Stimulated activated naive CD8-positive, alpha-beta T cell treated with anti-CD3 and anti-CD28 coated beads, Interleukin-15, amount 100 ng/mL, for 72 hours (primary cell): ENCODE measurements at regions not wholly inside any gene's neighbourhood (a gene's known extent, or its start where the extent isn't known, plus 50 kb on each side); places are given as distances from the start of the nearest gene placed in this dataset.
"Not testable (repeated sequence)": the region's sequence is repeated elsewhere in the genome, so short reads cannot be mapped to it uniquely, and the experiment has no call there.

Experiments
- ATAC-seq: fragments of 150-1000 bp; cut with Tn5 transposase; 2 replicates; pipeline ENCODE4 v1.10.0; 2021; ENCODE audit warnings: mild to moderate bottlenecking, moderate library complexity
- DNase-seq, 2 donors: peaks; one replicate each; pipeline ENCODE4 v3.0.0; 2021 to 2022
- H3K27ac Mint-ChIP-seq, 2 donors: one replicate each; pipeline ENCODE4 v1.8.0; 2022; ENCODE audit warnings: mild to moderate bottlenecking in 2 of 2, mixed read lengths in 2 of 2, moderate library complexity in 2 of 2
- H3K27me3 Mint-ChIP-seq: one replicate; pipeline ENCODE4 v1.8.0; 2022; ENCODE audit warnings: mixed read lengths
- H3K4me1 Mint-ChIP-seq: one replicate; pipeline ENCODE4 v1.8.0; 2022; ENCODE audit warnings: mild to moderate bottlenecking, mixed read lengths
- H3K4me3 Mint-ChIP-seq, 2 donors: one replicate each; pipeline ENCODE4 v1.8.0; 2022; ENCODE audit warnings: mild to moderate bottlenecking in 2 of 2, mixed read lengths in 2 of 2, moderate library complexity in 1 of 2
- H3K9me3 Mint-ChIP-seq, 2 donors: one replicate each; pipeline ENCODE4 v1.8.0; 2022; ENCODE audit warnings: mixed read lengths in 2 of 2

DNA sequence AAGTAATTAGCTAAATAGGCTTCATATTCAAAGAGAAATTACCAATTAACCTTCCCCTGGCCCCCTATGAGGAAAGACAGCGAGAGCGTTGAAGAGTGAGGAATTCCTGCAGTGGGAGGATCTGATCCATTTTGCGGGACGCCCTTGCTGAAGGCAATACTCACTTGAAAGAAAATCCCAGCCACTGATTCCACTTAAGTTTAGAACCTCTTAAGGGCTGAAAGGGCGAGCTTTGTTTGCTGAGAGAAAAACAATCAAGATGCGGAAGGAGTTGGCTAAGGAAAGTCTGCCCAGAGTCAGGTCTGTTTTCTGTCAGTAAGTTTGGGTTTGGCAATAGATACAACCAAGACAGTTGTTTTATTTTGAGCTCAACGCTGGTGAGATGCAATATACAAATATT is 102.8 kb upstream of the GBE1 start:
- Mint-ChIP-seq H3K27ac (no peak overlapping the region), H3K27me3 (peaks cover 22% of the 10 kb centered on the region), H3K4me1 (peaks cover 8% of the 10 kb centered on the region), H3K9me3 (no peaks in the 10 kb centered on the region), H3K4me3 (no peak overlapping the region)
- ATAC-seq (no peak), DNase-seq (no peak)

DNA sequence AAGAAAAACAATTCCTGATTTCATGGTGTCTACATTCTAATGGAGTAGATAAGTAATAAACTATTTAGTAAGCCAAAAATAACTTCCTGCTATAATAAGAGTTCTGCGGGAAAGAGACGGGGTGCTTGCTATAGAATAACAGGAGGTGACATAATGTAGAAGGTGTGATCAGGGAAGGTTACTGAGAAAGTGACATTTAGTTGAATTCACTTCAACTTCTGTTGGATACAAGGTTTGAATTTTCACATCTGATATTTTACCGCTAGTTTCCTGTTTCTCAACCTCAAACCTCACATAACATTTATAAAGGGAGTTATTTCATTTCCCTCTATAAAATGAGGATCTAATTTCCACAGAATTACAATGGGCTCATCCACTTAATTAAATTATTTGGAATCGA is 102.3 kb upstream of the GBE1 start:
- H3K27me3 Mint-ChIP-seq: peaks cover 22% of the 10 kb centered on the region
- ATAC-seq: no peak
- no peak overlapping the region for H3K27ac Mint-ChIP-seq
- DNase-seq: no peak
- no peaks in the 10 kb centered on the region for H3K9me3 Mint-ChIP-seq
- peaks cover 8% of the 10 kb centered on the region for H3K4me1 Mint-ChIP-seq
- no peak overlapping the region for H3K4me3 Mint-ChIP-seq

- no peak for DNase-seq
- Mint-ChIP-seq H3K27me3 (peaks cover 22% of the 10 kb centered on the region), H3K4me1 (peaks cover 8% of the 10 kb centered on the region), H3K9me3 (no peaks in the 10 kb centered on the region), H3K27ac (no peak overlapping the region), H3K4me3 (no peak overlapping the region)
- no peak for ATAC-seq
Observed at GRCh38 chr3:81861593-81861992, 100.1 kb upstream of the GBE1 start.

GRCh38 chr3:81859524-81859923 is 98.1 kb upstream of the GBE1 start:
- H3K27me3 Mint-ChIP-seq: peaks cover 8% of the 10 kb centered on the region
- ATAC-seq (no peak), DNase-seq (no peak)
- no peaks in the 10 kb centered on the region for H3K9me3 Mint-ChIP-seq
- H3K27ac Mint-ChIP-seq: no peak overlapping the region
- peaks cover 8% of the 10 kb centered on the region for H3K4me1 Mint-ChIP-seq
- no peak overlapping the region for H3K4me3 Mint-ChIP-seq

DNA sequence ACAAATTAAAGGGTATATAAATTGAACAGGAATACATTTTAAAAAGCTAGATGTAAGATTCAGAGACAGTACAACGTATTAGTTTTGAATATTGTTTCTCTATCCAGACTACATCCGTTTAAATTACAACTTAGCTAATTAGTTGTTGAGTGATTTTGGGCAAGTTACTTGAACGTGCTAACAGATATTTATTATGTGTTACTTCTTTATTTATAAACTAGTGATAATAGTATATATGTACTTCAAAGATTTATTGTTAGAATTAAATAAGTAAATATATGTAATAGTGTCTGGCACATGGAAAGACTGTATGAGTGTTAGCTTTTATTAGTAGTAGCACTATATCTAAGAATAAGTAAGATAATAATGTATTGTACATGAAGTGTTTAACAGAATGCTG is 92.0 kb upstream of the GBE1 start:
- no peaks in the 10 kb centered on the region for H3K4me1 Mint-ChIP-seq
- no peak for ATAC-seq
- H3K4me3 Mint-ChIP-seq: no peak overlapping the region
- no peak overlapping the region for H3K27ac Mint-ChIP-seq
- DNase-seq: no peak
- no peaks in the 10 kb centered on the region for H3K9me3 Mint-ChIP-seq
- H3K27me3 Mint-ChIP-seq: no peaks in the 10 kb centered on the region

DNA sequence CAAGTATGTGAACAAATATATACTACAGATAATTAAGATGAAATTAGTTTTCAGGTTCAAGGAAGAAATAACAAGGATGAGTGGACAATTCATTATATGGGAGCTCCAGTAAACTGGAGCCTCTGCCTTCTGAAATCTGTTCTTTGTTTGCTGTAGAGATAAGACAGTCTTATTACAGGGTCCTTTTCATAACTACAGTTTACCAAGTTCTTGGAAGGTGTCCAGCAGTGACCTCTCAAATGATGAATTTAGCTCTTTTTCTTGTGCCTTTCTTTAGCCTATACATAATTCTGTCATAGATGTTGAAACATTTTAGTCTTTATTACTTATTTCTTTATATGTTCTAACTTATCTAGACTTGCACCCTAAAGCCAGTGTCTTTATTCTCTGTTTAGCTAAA is 89.7 kb upstream of the GBE1 start:
- DNase-seq (no peak), ATAC-seq (no peak)
- H3K9me3 Mint-ChIP-seq: no peaks in the 10 kb centered on the region
- no peaks in the 10 kb centered on the region for H3K4me1 Mint-ChIP-seq
- H3K4me3 Mint-ChIP-seq: no peak overlapping the region
- H3K27me3 Mint-ChIP-seq: no peaks in the 10 kb centered on the region
- H3K27ac Mint-ChIP-seq: no peak overlapping the region

GRCh38 chr3:81846988-81847387 is 85.5 kb upstream of the GBE1 start:
- DNase-seq (no peak), ATAC-seq (no peak)
- Mint-ChIP-seq H3K9me3 (no peaks in the 10 kb centered on the region), H3K27ac (no peak overlapping the region), H3K4me1 (no peaks in the 10 kb centered on the region), H3K4me3 (no peak overlapping the region), H3K27me3 (no peaks in the 10 kb centered on the region)

- Mint-ChIP-seq H3K4me3 (no peak overlapping the region), H3K27ac (no peak overlapping the region), H3K27me3 (peaks cover 11% of the 10 kb centered on the region), H3K9me3 (no peaks in the 10 kb centered on the region), H3K4me1 (no peaks in the 10 kb centered on the region)
- DNase-seq (no peak), ATAC-seq (no peak)
Observed at GRCh38 chr3:81841540-81841939, 80.1 kb upstream of the GBE1 start.

DNA sequence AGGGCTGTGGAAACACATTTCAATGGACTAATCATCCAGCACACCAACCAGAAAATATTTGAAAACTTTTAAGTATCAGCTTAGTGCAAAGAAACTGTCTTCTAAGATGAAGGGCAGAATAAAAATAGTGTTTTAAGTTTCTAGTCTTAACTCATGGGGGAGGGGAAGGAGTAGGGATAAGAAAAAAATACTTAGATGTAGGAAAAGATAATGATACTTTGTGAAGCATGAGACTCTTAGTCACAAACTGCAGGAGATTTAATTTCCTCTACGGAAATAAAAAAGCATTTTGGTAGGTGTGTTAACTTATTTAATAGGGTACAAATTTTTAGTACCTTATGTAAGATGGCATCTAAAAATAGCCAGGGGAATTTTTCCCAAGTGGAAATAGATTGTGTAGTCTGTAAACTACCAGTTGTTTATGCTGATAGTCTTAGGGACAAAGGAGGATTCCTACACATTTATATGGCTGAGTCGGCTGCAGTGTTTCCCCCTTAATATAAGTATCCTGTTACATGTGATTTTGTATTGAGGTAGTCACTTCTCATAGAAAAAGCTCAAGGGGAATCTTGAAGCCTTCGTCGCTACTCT is 78.2 kb upstream of the GBE1 start:
- H3K27ac Mint-ChIP-seq: no peak overlapping the region
- no peak overlapping the region for H3K4me3 Mint-ChIP-seq
- H3K4me1 Mint-ChIP-seq: no peaks in the 10 kb centered on the region
- H3K27me3 Mint-ChIP-seq: peaks cover 11% of the 10 kb centered on the region
- H3K9me3 Mint-ChIP-seq: no peaks in the 10 kb centered on the region
- no peak for ATAC-seq
- no peak for DNase-seq

- no peak for ATAC-seq
- H3K4me3 Mint-ChIP-seq: no peak overlapping the region
- no peaks in the 10 kb centered on the region for H3K4me1 Mint-ChIP-seq
- H3K27ac Mint-ChIP-seq: no peak overlapping the region
- peaks cover 11% of the 10 kb centered on the region for H3K27me3 Mint-ChIP-seq
- no peak for DNase-seq
- no peaks in the 10 kb centered on the region for H3K9me3 Mint-ChIP-seq
Observed at GRCh38 chr3:81838457-81838856, 77.0 kb upstream of the GBE1 start.

GRCh38 chr3:81837071-81837593 is 75.7 kb upstream of the GBE1 start:
- ATAC-seq (no peak), DNase-seq (no peak)
- no peaks in the 10 kb centered on the region for H3K9me3 Mint-ChIP-seq
- H3K4me3 Mint-ChIP-seq: no peak overlapping the region
- no peak overlapping the region for H3K27ac Mint-ChIP-seq
- H3K4me1 Mint-ChIP-seq: no peaks in the 10 kb centered on the region
- H3K27me3 Mint-ChIP-seq: peaks cover 11% of the 10 kb centered on the region

- H3K27ac Mint-ChIP-seq: no peak overlapping the region
- H3K4me1 Mint-ChIP-seq: no peaks in the 10 kb centered on the region
- no peak for ATAC-seq
- H3K4me3 Mint-ChIP-seq: no peak overlapping the region
- H3K27me3 Mint-ChIP-seq: peaks cover 7% of the 10 kb centered on the region
- H3K9me3 Mint-ChIP-seq: no peaks in the 10 kb centered on the region
- DNase-seq: no peak
Observed at GRCh38 chr3:81829937-81830336, 68.5 kb upstream of the GBE1 start.

DNA sequence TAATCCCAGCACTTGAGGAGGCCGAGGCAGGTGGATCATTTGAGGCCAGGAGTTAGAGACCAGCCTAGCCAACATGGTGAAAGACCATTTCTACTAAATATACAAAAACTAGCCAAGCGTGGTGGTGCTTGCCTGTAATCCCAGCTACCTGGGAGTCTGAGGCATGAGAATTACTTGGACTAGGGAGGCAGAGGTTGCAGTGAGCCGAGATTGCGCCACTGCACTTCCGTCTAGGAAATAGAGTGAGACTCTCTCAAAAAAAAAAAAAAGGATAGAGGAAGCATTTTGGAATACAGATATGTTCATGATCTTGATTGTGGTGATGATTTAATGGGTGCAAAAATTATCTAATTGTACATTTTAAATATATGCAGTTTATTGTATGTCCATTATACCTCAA is 67.8 kb upstream of the GBE1 start:
- not testable (repeated sequence) for H3K27ac Mint-ChIP-seq, H3K9me3 Mint-ChIP-seq, DNase-seq, H3K27me3 Mint-ChIP-seq, H3K4me1 Mint-ChIP-seq, ATAC-seq, H3K4me3 Mint-ChIP-seq

- H3K4me1 Mint-ChIP-seq: peaks cover 1% of the 10 kb centered on the region
- DNase-seq (no peak), ATAC-seq (no peak)
- H3K4me3 Mint-ChIP-seq: no peak overlapping the region
- H3K9me3 Mint-ChIP-seq: peaks cover 5 to 16% of the 10 kb centered on the region in 2 donors
- no peak overlapping the region for H3K27ac Mint-ChIP-seq
- peaks cover 16% of the 10 kb centered on the region for H3K27me3 Mint-ChIP-seq
Observed at GRCh38 chr3:81823882-81824395, 62.5 kb upstream of the GBE1 start.

DNA sequence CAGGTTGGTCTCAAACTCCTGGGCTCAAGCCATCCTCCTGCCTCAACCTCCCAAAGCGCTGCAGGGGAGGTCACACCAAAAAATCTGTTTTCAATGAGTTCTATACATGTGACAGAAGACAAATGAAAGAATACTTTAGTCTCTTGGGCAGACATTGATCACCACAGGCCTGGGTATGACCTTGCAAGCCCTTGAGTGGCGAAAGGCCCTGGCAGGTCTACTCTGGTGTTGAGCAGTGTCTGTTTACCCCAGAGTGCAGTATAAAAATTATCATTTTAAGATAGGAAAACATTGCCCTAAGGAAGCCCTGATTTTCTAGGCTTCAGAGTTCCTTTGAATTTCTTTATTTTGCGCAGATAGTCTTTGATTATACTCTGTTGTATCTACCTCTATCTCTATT is 61.6 kb upstream of the GBE1 start:
- H3K27ac Mint-ChIP-seq: no peak overlapping the region
- H3K9me3 Mint-ChIP-seq: peaks cover 5 to 23% of the 10 kb centered on the region in 2 donors

DNA sequence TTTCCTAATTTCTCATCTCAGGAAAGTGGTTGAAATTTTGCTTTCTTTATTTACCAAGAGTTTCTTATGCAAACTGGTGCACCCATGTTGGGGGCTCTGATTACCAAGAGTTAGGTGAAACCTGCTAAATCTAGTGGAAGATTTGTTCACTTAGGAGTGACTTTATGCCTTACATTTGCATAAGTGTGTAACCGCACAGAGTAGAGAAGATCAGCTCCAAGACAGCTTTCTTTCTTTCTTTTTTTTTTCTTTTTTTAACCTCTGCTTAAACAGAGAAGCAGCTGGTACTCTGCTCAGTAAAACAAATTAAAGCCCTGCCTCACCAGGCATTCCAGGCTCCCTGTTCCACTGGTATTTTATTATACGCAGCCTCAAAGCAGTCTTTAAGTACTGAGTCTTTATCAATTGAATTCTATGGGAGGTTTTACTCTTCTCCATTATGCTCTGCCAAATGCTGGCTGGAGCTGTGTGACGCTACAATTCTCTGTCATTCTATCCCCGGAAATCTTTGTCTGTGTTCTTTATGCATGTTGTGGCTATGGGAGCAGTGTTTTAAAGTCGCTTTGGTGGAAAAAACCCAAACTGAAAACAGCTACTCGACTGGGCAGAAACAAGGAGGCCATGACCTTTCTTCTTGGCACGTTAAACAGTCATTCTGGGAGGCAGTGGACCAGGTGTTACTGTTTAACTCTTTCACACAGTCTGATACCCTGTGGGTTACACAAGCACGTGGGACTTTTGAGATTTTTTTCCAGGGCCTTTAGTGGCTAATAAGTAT is 55.2 kb upstream of the GBE1 start:
- Mint-ChIP-seq H3K4me1 (peaks cover 30% of the 10 kb centered on the region), H3K9me3 (peaks cover 5 to 23% of the 10 kb centered on the region in 2 donors), H3K27me3 (peaks cover 14% of the 10 kb centered on the region), H3K4me3 (peak overlapping the region; percentile 28 to 48), H3K27ac (peak overlapping the region; percentile 64 to 92)
- ATAC-seq (peak; percentile 96), DNase-seq (peak; percentile 9 to 22)

More for the DNA sequence above, 61.6 kb upstream of the GBE1 start:
- peaks cover 10% of the 10 kb centered on the region for H3K4me1 Mint-ChIP-seq
- peaks cover 21% of the 10 kb centered on the region for H3K27me3 Mint-ChIP-seq
- DNase-seq (no peak), ATAC-seq (no peak)
- H3K4me3 Mint-ChIP-seq: no peak overlapping the region
